ENCODE measurements at regions not wholly inside any gene's neighbourhood (a gene's known extent, or its start where the extent isn't known, plus 50 kb on each side); places are given as distances from the start of the nearest gene placed in this dataset.

DNA sequence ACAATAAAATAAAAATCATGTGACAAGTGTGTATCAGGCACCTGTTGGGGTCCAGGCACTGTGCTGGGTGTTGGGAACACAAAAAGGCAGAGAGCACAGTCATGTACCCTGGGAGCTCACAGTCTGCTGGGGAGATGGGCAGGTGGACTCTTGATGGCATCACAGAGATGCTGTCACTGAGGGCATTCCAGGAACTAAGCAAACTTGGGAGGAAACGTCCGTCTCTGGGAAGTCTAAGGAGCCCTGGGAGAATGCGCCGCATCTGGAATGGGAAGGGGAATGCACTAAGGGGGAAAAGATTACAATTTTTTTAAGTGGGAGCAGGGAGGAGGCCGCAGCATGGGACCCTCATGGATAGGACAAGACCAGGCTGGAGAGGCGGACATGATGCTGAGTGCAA lies 80.9 kb upstream of the ZNF423 start:
- ChIA-PET CTCF (interaction anchor here (0.8 kb wide), 1 partner anchor 89 kb away, joined by 3 read pairs; no protein-coding TSS in a partner anchor), POLR2A (no interaction called here)
- H3K27me3 Mint-ChIP-seq: peaks cover 2 to 18% (median 6%) of the 10 kb centered on the region in 5 donors
- no peaks in the 10 kb centered on the region for H3K9me3 ChIP-seq (ENCODE audit: control insufficient read depth in 2 of 3, low read length in 3 of 3)
- no peak for DNase-seq
- no peak overlapping the region for H3K4me3 Mint-ChIP-seq
- intact Hi-C loops (cut with micrococcal nuclease): no loop called here
- no peaks in the 10 kb centered on the region for H3K36me3 ChIP-seq (ENCODE audit: control insufficient read depth in 2 of 3, insufficient read depth in 3 of 3, low read length in 3 of 3)
- H3K27ac Mint-ChIP-seq: no peak overlapping the region
- no peak overlapping the region for H3K4me3 ChIP-seq (ENCODE audit: low read length)
- peaks cover 0 to 4% (median 0%) of the 10 kb centered on the region in 5 donors for H3K36me3 Mint-ChIP-seq
- H3K27me3 ChIP-seq (ENCODE audit: control insufficient read depth in 2 of 2, insufficient read depth in 2 of 2, low read length in 2 of 2): no peaks in the 10 kb centered on the region
- no peaks in the 10 kb centered on the region for H3K4me1 ChIP-seq (ENCODE audit: control insufficient read depth in 2 of 2, insufficient read depth in 2 of 2, low read length in 2 of 2)
- H3K27ac ChIP-seq (ENCODE audit: low read depth, low read length): no peak overlapping the region
- no peak for ATAC-seq
- peaks cover 0 to 2% (median 0%) of the 10 kb centered on the region in 7 donors for H3K4me1 Mint-ChIP-seq
- peaks cover 0 to 10% (median 2%) of the 10 kb centered on the region in 11 donors for H3K9me3 Mint-ChIP-seq

DNA sequence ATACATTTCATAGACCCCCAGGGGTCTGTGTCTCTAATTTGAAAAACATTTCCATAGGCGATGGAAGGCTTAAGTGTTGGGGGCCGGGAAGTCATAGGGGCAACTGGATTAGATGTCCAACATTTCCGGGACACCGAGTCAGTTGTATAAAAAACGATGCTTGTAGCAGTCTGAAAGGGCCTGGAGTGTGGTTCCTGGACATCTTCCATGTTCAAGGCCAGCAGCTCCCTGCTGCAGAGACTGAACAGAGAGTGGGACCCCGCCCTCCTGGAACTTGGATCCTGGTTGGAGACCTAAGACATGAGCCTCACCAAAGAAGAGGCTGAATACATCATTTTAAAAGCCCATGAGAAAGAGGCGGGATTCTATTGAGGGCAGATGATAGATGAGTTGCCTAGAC lies 82.0 kb upstream of the ZNF423 start:
- Mint-ChIP-seq H3K36me3 (peaks cover 0 to 4% (median 0%) of the 10 kb centered on the region in 5 donors), H3K4me3 (no peak overlapping the region), H3K9me3 (peaks cover 0 to 10% (median 2%) of the 10 kb centered on the region in 11 donors), H3K27ac (no peak overlapping the region), H3K4me1 (peaks cover 0 to 2% (median 0%) of the 10 kb centered on the region in 7 donors), H3K27me3 (peaks cover 2 to 18% (median 6%) of the 10 kb centered on the region in 5 donors)
- no peaks in the 10 kb centered on the region for H3K36me3 ChIP-seq (ENCODE audit: control insufficient read depth in 2 of 3, insufficient read depth in 3 of 3, low read length in 3 of 3)
- intact Hi-C loops (cut with micrococcal nuclease): no loop called here
- CTCF ChIA-PET: interaction anchor here (0.8 kb wide), 1 partner anchor 88 kb away, joined by 3 read pairs; no protein-coding TSS in a partner anchor
- H3K4me3 ChIP-seq (ENCODE audit: low read length): no peak overlapping the region
- H3K27ac ChIP-seq (ENCODE audit: low read depth, low read length): no peak overlapping the region
- no peak for ATAC-seq
- no peaks in the 10 kb centered on the region for H3K9me3 ChIP-seq (ENCODE audit: control insufficient read depth in 2 of 3, low read length in 3 of 3)
- POLR2A ChIA-PET: interaction anchor here (0.7 kb wide), 1 partner anchor 577 kb away, joined by 4 read pairs; no protein-coding TSS in a partner anchor
- H3K4me1 ChIP-seq (ENCODE audit: control insufficient read depth in 2 of 2, insufficient read depth in 2 of 2, low read length in 2 of 2): no peaks in the 10 kb centered on the region
- no peak for DNase-seq
- no peaks in the 10 kb centered on the region for H3K27me3 ChIP-seq (ENCODE audit: control insufficient read depth in 2 of 2, insufficient read depth in 2 of 2, low read length in 2 of 2)

DNA sequence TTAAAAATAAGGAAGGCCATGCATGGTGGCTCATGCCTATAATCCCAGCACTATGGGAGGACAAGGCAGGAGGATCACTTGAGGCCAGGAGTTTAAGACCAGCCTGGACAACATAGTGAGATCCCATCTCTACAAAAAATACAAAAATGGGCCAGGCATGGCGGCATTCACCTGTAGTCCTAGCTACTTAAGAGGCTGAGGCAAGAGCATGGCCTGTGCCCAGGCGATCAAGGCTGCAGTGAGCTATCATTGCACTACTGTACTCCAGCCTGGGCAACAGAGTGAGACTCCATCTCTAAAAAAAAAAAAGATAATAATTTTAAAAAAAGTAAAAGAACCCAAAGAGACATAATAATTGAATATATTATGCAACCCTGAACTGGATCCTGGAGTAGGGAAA lies 83.6 kb upstream of the ZNF423 start:
- H3K9me3 Mint-ChIP-seq: peaks cover 0 to 10% (median 2%) of the 10 kb centered on the region in 11 donors
- peaks cover 0 to 4% (median 0%) of the 10 kb centered on the region in 5 donors for H3K36me3 Mint-ChIP-seq
- Histone ChIP-seq H3K36me3 (ENCODE audit: control insufficient read depth in 2 of 3, insufficient read depth in 3 of 3, low read length in 3 of 3) (no peaks in the 10 kb centered on the region), H3K9me3 (ENCODE audit: control insufficient read depth in 2 of 3, low read length in 3 of 3) (no peaks in the 10 kb centered on the region), H3K4me3 (ENCODE audit: low read length) (no peak overlapping the region), H3K4me1 (ENCODE audit: control insufficient read depth in 2 of 2, insufficient read depth in 2 of 2, low read length in 2 of 2) (no peaks in the 10 kb centered on the region), H3K27me3 (ENCODE audit: control insufficient read depth in 2 of 2, insufficient read depth in 2 of 2, low read length in 2 of 2) (no peaks in the 10 kb centered on the region), H3K27ac (ENCODE audit: low read depth, low read length) (no peak overlapping the region)
- no peak overlapping the region for H3K27ac Mint-ChIP-seq
- CTCF ChIA-PET: no interaction called here
- ATAC-seq (no peak), DNase-seq (no peak)
- POLR2A ChIA-PET: no interaction called here
- no peak overlapping the region for H3K4me3 Mint-ChIP-seq
- peaks cover 0 to 2% (median 0%) of the 10 kb centered on the region in 7 donors for H3K4me1 Mint-ChIP-seq
- intact Hi-C loops (cut with micrococcal nuclease): no loop called here
- H3K27me3 Mint-ChIP-seq: peaks cover 2 to 17% (median 6%) of the 10 kb centered on the region in 5 donors

DNA sequence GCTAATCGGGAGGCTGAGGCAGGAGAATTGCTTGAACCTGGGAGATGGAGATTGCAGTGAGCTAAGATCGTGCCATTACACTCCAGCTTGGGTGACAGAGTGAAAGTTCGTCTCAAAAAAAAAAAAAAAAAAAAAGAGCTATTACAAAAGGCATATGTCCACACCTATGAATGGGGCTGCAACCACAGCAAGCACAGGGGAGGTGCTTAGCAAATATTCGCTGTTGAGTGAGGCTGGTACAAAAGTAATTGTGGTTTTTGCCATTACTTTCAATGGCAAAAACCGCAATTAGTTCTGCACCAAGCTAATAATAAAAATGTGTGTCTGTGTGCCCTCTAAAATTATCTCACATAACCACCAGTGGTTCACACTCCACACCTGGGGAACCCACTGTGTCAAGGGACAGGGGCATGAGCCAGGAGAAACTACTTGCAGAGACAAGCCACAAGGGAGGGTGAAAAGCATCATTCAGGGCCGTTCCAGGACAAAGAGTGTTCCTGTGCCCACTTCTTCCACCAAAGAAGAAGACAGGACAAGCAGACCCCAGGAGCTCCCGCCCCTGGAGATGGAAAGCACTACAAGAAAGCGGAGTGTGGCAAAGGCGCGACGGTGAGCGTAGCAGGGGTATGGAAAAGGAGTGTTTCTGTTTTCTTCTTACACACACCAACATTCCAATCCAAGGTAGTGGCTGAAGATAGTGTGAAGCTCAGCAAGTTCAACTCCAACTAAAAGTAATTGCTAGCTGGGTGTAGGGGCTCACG lies 84.4 kb upstream of the CNEP1R1 start:
- CTCF ChIA-PET: no interaction called here

DNA sequence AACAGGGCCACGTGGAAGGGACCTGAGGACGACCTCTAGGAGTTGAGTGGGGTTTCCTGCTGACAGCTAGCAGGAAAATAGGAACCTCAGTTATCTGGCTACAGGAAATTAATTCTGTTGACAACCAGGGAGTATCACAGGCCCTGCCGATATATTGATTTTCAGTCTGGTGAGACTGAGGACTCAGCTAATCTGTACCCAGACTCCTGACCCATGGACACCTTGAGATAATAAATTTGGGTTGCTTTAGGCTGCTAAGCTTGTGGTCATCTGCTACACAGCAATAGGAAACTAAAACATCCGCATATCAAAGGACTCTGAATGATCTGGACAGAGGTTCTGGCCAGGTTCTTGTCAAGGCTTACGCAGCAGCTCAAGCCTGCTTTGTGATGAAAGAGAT lies 80.8 kb upstream of the CNEP1R1 start:
- no peak overlapping the region for H3K4me3 ChIP-seq (ENCODE audit: low read length)
- H3K27ac Mint-ChIP-seq: no peak overlapping the region
- no peaks in the 10 kb centered on the region for H3K4me1 ChIP-seq (ENCODE audit: control insufficient read depth in 2 of 2, insufficient read depth in 2 of 2, low read length in 2 of 2)
- intact Hi-C loops (cut with micrococcal nuclease): no loop called here
- ChIA-PET CTCF (no interaction called here), POLR2A (no interaction called here)
- H3K36me3 Mint-ChIP-seq: no peaks in the 10 kb centered on the region
- no peak overlapping the region for H3K27ac ChIP-seq (ENCODE audit: low read depth, low read length)
- H3K27me3 Mint-ChIP-seq: peaks cover 4 to 17% (median 12%) of the 10 kb centered on the region in 5 donors
- no peaks in the 10 kb centered on the region for H3K9me3 Mint-ChIP-seq
- DNase-seq (no peak), ATAC-seq (no peak)
- H3K9me3 ChIP-seq (ENCODE audit: control insufficient read depth in 2 of 3, low read length in 3 of 3): no peaks in the 10 kb centered on the region
- H3K4me3 Mint-ChIP-seq: no peak overlapping the region
- H3K27me3 ChIP-seq (ENCODE audit: control insufficient read depth in 2 of 2, insufficient read depth in 2 of 2, low read length in 2 of 2): no peaks in the 10 kb centered on the region
- no peaks in the 10 kb centered on the region for H3K4me1 Mint-ChIP-seq
- H3K36me3 ChIP-seq (ENCODE audit: control insufficient read depth in 2 of 3, insufficient read depth in 3 of 3, low read length in 3 of 3): no peaks in the 10 kb centered on the region

More for the DNA sequence above, 84.4 kb upstream of the CNEP1R1 start:
- Histone ChIP-seq H3K4me3 (ENCODE audit: low read length) (no peak overlapping the region), H3K27me3 (ENCODE audit: control insufficient read depth in 2 of 2, insufficient read depth in 2 of 2, low read length in 2 of 2) (no peaks in the 10 kb centered on the region), H3K36me3 (ENCODE audit: control insufficient read depth in 2 of 3, insufficient read depth in 3 of 3, low read length in 3 of 3) (no peaks in the 10 kb centered on the region), H3K4me1 (ENCODE audit: control insufficient read depth in 2 of 2, insufficient read depth in 2 of 2, low read length in 2 of 2) (no peaks in the 10 kb centered on the region), H3K9me3 (ENCODE audit: control insufficient read depth in 2 of 3, low read length in 3 of 3) (no peaks in the 10 kb centered on the region), H3K27ac (ENCODE audit: low read depth, low read length) (no peak overlapping the region)
- Mint-ChIP-seq H3K9me3 (peaks cover 0 to 10% (median 2%) of the 10 kb centered on the region in 11 donors), H3K27ac (no peak overlapping the region), H3K4me1 (peaks cover 0 to 2% (median 0%) of the 10 kb centered on the region in 7 donors), H3K27me3 (peaks cover 2 to 15% (median 10%) of the 10 kb centered on the region in 5 donors), H3K36me3 (peaks cover 0 to 4% (median 0%) of the 10 kb centered on the region in 5 donors), H3K4me3 (no peak overlapping the region)
- intact Hi-C loops (cut with micrococcal nuclease): no loop called here
- POLR2A ChIA-PET: no interaction called here
- no peak for DNase-seq
- ATAC-seq: no peak

DNA sequence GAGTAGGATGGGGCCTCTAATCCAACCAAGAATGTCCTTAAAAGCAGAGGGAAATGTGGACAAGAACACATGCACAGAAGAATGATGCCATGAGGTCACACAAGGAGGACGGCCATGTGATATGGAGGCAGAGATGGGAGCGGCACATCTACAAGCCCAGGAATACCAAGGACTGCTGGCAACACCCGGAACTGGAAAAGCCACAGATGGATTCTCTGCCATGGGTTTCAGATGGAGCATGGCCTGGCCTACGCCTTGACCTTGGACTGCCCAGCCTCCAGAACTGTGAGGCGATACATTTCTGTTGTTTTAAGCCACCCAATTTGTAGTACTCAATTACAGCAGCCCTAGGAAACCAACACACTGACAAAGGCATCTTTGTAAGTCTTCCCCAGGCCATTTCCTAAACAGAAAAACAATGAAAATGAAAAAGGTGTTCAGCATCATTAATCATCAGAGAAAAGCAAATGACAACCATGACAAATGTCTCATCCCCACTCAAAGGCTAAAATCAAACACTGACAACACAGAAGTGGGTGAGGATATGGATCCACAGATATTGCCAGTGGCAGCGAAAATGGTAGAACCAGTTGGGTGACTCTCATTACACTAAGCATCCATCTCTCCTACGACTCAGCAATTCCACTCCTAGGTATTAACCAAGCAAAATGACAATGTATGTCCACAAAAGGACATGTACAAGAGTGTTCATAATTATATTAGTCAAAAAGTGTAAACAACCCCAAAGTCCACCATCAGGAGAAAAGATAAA lies 76.9 kb upstream of the CNEP1R1 start:
- Histone ChIP-seq H3K9me3 (ENCODE audit: control insufficient read depth in 2 of 3, low read length in 3 of 3) (no peaks in the 10 kb centered on the region), H3K27ac (ENCODE audit: low read depth, low read length) (no peak overlapping the region), H3K4me3 (ENCODE audit: low read length) (no peak overlapping the region), H3K36me3 (ENCODE audit: control insufficient read depth in 2 of 3, insufficient read depth in 3 of 3, low read length in 3 of 3) (no peaks in the 10 kb centered on the region), H3K4me1 (ENCODE audit: control insufficient read depth in 2 of 2, insufficient read depth in 2 of 2, low read length in 2 of 2) (no peaks in the 10 kb centered on the region), H3K27me3 (ENCODE audit: control insufficient read depth in 2 of 2, insufficient read depth in 2 of 2, low read length in 2 of 2) (no peaks in the 10 kb centered on the region)
- POLR2A ChIA-PET: no interaction called here
- intact Hi-C loops (cut with micrococcal nuclease): no loop called here
- H3K9me3 Mint-ChIP-seq: no peaks in the 10 kb centered on the region
- DNase-seq (no peak), ATAC-seq (no peak)
- peaks cover 2 to 17% (median 10%) of the 10 kb centered on the region in 5 donors for H3K27me3 Mint-ChIP-seq
- CTCF ChIA-PET: no interaction called here
- no peak overlapping the region for H3K4me3 Mint-ChIP-seq
- H3K4me1 Mint-ChIP-seq: no peaks in the 10 kb centered on the region
- H3K36me3 Mint-ChIP-seq: no peaks in the 10 kb centered on the region
- no peak overlapping the region for H3K27ac Mint-ChIP-seq
